ENCODE measurements at regions not wholly inside any gene's neighbourhood (a gene's known extent, or its start where the extent isn't known, plus 50 kb on each side); places are given as distances from the start of the nearest gene placed in this dataset.

DNA sequence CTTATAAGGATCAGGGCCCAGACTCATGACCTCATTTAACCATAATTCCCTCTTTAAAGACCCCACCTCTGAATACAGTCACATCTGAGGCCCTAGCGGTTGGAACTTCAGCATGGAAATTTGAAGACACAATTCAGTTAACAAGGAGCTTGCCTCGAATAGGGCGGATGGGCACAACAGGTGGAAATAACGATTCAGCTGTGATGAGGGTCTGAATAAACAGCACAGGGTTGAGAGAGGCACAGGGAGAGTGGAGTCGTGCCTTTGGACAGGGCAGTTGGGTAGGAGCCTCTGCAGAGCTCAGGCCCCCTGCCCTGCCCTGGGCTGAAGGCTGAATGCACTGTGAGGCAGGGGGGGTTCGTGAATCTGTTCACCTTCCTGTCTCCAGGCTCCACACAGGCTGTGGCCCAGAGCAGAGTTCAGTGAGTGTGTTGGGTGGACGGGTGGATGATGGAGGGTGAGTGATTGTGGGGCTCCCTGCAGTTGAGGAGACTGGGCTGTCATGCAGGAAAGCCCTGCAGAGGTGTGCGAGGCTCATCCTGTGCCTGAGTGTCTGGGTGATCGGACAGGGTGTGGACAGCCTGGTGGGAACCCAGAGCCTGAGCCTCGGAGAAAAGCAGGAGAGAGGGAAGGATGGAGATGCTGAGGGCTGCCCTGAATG is 243.1 kb downstream of the FOXD2 start:
- peak in 1 of 6 donors; percentile 39 for DNase-seq

DNA sequence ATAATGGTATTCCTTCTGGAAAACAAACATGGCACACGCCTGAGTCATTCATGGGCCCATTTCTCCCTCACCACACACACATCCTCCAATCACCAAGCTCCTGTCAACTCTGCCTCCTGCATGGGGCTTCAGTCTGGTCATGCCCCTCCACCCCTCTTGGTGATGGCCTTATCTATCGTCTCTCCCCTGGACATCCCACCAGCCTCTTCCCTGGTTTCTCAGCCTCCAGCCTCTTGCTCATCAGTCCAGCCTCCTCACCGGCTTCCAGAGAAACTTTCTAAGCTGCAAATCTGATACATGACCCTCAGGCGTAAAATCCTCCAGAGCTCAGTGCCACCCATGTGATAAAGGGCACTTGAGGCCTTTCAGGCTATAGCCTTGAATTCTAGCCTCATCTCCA is 243.9 kb downstream of the FOXD2 start:
- TF ChIP-seq, protein P1, sequence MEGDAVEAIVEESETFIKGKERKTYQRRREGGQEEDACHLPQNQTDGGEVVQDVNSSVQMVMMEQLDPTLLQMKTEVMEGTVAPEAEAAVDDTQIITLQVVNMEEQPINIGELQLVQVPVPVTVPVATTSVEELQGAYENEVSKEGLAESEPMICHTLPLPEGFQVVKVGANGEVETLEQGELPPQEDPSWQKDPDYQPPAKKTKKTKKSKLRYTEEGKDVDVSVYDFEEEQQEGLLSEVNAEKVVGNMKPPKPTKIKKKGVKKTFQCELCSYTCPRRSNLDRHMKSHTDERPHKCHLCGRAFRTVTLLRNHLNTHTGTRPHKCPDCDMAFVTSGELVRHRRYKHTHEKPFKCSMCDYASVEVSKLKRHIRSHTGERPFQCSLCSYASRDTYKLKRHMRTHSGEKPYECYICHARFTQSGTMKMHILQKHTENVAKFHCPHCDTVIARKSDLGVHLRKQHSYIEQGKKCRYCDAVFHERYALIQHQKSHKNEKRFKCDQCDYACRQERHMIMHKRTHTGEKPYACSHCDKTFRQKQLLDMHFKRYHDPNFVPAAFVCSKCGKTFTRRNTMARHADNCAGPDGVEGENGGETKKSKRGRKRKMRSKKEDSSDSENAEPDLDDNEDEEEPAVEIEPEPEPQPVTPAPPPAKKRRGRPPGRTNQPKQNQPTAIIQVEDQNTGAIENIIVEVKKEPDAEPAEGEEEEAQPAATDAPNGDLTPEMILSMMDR (IDR thresholded peaks at IDR 0.05), result no peak
- 81 to 89% methylated on average over 4 of the region's 4 CpGs for WGBS, 2 donors
- FAIRE-seq, result no peak

More for the DNA sequence above, 243.1 kb downstream of the FOXD2 start:
- Histone ChIP-seq H3K4me1 (no peaks in the 10 kb centered on the region), H3K27ac (no peak overlapping the region), H3K27me3 (no peaks in the 10 kb centered on the region), H3K36me3 (no peaks in the 10 kb centered on the region), H3K9me3 (no peaks in the 10 kb centered on the region), H3K4me3 (no peak overlapping the region)
- FAIRE-seq, result no peak
- TF ChIP-seq, protein P1 (IDR thresholded peaks at IDR 0.05), result no peak
- no peak for ATAC-seq
- 65 to 69% methylated on average over 10 of the region's 10 CpGs for WGBS, 2 donors
- intact Hi-C loops (cut with DNase I), result no loop called here

DNA sequence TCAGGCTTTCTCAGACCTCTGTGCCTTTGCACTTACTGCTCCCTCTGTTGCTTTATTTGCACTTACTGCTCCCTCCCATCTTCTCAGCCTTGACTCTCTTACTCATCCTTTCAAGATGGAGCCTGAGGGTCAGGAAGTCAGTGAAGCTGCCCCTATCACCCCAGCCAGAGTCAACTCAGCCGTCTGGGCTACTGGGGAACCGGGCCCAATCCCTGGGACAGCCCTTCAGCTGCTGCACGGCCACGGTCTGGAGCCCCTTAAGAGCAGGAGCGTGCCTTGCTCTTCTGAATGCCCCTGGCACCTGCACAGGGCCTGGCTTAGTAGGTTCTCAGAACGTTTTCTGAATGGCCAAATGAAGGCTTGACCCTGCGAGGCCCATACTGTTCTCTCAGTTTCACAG is 244.4 kb downstream of the FOXD2 start:
- no peaks in the 10 kb centered on the region for H3K27me3 ChIP-seq
- no peaks in the 10 kb centered on the region for H3K36me3 ChIP-seq
- no peak for ATAC-seq
- TF ChIP-seq, protein P1 (IDR thresholded peaks at IDR 0.05), result no peak
- no peak for DNase-seq
- intact Hi-C loops (cut with DNase I), result no loop called here
- no peaks in the 10 kb centered on the region for H3K9me3 ChIP-seq
- no peaks in the 10 kb centered on the region for H3K4me1 ChIP-seq
- no peak overlapping the region for H3K27ac ChIP-seq
- FAIRE-seq, result no peak
- 69 to 74% methylated on average over 7 of the region's 7 CpGs for WGBS, 2 donors
- no peak overlapping the region for H3K4me3 ChIP-seq

More for the DNA sequence above, 243.9 kb downstream of the FOXD2 start:
- H3K27ac ChIP-seq, result no peak overlapping the region
- H3K9me3 ChIP-seq, result no peaks in the 10 kb centered on the region
- no peaks in the 10 kb centered on the region for H3K36me3 ChIP-seq
- no peaks in the 10 kb centered on the region for H3K4me1 ChIP-seq
- no peak overlapping the region for H3K4me3 ChIP-seq
- intact Hi-C loops (cut with DNase I), result no loop called here
- peak in 1 of 6 donors; percentile 14 for DNase-seq
- ATAC-seq, result no peak
- H3K27me3 ChIP-seq, result no peaks in the 10 kb centered on the region

DNA sequence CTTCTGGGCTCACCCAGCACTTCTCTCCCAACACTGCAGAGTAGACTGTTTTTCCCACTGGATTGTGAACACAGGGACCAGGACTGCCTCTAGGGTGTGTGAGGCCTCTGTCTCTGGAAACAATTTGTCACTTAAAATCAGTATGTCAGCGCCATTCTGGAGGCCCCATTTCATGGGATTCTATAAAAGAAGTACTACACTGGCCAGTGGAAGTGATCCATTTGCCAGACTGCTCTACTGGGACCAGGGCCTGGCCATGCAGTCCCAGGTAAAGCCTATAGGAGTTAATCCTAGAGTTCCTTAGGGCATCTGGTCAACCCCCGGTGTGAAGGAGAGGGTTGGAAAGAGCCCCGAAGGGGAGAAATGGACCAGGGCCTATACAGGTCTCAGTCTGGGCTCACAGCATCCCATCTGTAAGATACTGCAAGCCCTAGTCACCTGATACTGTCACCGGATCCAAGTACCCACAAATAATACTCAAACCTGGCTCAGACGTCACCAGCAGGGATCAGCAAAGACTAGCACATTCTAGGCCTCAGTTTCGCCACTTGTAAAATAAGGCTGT is 245.0 kb downstream of the FOXD2 start:
- 75 to 87% methylated on average over 6 of the region's 6 CpGs for WGBS, 2 donors
- no peaks in the 10 kb centered on the region for H3K4me1 ChIP-seq
- no peak for DNase-seq
- H3K27ac ChIP-seq, result no peak overlapping the region
- no peak for ATAC-seq
- no peaks in the 10 kb centered on the region for H3K9me3 ChIP-seq
- TF ChIP-seq, protein P1 (IDR thresholded peaks at IDR 0.05), result no peak
- no peaks in the 10 kb centered on the region for H3K27me3 ChIP-seq
- intact Hi-C loops (cut with DNase I), result no loop called here
- no peak overlapping the region for H3K4me3 ChIP-seq
- FAIRE-seq, result no peak
- no peaks in the 10 kb centered on the region for H3K36me3 ChIP-seq

DNA sequence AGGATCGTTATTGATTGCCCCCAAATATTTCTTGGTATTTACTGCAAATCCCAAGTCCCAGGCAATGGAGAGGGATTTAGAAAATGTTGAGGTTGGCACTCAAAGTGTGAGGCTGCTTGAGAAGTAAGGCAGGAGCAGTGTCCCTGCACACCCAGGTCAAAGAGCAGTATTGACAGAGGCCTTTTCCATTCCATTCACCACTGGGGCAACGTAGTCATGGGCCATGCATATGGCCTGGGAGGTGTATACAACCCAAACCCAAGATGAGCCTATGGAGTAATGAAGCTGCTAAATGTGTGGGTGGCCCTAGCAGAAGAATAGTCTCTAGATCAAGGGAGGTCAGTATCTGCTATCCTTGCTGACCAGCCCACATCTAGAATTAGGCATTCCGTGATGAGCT is 245.6 kb downstream of the FOXD2 start:
- Histone ChIP-seq H3K9me3 (no peaks in the 10 kb centered on the region), H3K36me3 (no peaks in the 10 kb centered on the region), H3K27ac (no peak overlapping the region), H3K27me3 (no peaks in the 10 kb centered on the region), H3K4me3 (no peak overlapping the region), H3K4me1 (no peaks in the 10 kb centered on the region)
- 86 to 88% methylated on average over 3 of the region's 3 CpGs for WGBS, 2 donors
- intact Hi-C loops (cut with DNase I), result no loop called here
- TF ChIP-seq, protein P1 (IDR thresholded peaks at IDR 0.05), result no peak
- DNase-seq, result no peak
- FAIRE-seq, result no peak
- no peak for ATAC-seq

All from pancreas (tissue), 10 donors.